ENCODE measurements at regions not wholly inside any gene's neighbourhood (a gene's known extent, or its start where the extent isn't known, plus 50 kb on each side); places are given as distances from the start of the nearest gene placed in this dataset.

DNA sequence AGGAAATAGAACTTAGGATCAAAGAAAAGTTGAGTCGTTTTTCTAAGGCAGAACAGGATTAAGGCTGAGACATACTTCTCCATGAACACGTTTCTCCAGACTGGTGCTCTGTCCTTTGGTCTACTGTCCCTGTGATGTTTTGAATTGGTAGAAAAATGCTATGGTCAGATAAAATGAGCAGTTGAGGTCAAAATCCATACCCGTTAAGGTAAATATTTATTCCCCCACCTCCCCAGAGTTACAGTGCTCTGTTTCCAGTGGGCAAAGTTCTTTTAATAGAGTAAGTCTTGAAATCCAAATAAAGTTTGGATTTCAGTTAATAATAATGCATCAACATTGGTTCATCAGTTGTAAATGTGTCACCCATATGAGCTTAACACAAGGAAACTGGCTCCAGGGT, 74.5 kb downstream of the PTHLH start:
- TF ChIP-seq, protein P1, sequence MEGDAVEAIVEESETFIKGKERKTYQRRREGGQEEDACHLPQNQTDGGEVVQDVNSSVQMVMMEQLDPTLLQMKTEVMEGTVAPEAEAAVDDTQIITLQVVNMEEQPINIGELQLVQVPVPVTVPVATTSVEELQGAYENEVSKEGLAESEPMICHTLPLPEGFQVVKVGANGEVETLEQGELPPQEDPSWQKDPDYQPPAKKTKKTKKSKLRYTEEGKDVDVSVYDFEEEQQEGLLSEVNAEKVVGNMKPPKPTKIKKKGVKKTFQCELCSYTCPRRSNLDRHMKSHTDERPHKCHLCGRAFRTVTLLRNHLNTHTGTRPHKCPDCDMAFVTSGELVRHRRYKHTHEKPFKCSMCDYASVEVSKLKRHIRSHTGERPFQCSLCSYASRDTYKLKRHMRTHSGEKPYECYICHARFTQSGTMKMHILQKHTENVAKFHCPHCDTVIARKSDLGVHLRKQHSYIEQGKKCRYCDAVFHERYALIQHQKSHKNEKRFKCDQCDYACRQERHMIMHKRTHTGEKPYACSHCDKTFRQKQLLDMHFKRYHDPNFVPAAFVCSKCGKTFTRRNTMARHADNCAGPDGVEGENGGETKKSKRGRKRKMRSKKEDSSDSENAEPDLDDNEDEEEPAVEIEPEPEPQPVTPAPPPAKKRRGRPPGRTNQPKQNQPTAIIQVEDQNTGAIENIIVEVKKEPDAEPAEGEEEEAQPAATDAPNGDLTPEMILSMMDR (optimal IDR thresholded peaks at IDR 0.05 in 1 of 3, IDR thresholded peaks at IDR 0.05 in 1 of 3, conservative IDR thresholded peaks at IDR 0.05 in 1 of 3; ENCODE audit: extremely low read depth in 1 of 3, insufficient read depth in 2 of 3, low read length in 3 of 3), result no peak
- no peak for TF ChIP-seq EZH2 (IDR thresholded peaks at IDR 0.05; ENCODE audit: low read length)
